Effector memory CD4-positive, alpha-beta T cell (primary cell): ENCODE measurements at regions not wholly inside any gene's neighbourhood (a gene's known extent, or its start where the extent isn't known, plus 50 kb on each side); places are given as distances from the start of the nearest gene placed in this dataset.
A peak's percentile ranks its signal among the peaks of the same experiment; 100 is the strongest.

ENCODE experiments used
- DNase-seq, 3 donors: peaks; one replicate each; pipeline ENCODE4 v3.0.0-alpha.2; 2020
- H3K27ac ChIP-seq: 2 replicates; pipeline ENCODE4 v1.7.0; 2013; ENCODE audit warnings: mild to moderate bottlenecking, low read length, moderate library complexity; ENCODE audit not compliant: insufficient read depth, poor library complexity, severe bottlenecking
- H3K27me3 ChIP-seq: replicated peaks from 2 replicates; pipeline ENCODE4 v1.7.0; 2013; ENCODE audit warnings: mild to moderate bottlenecking, low read length; ENCODE audit not compliant: insufficient read depth, control insufficient read depth, poor library complexity, severe bottlenecking
- H3K36me3 ChIP-seq: 2 replicates; pipeline ENCODE4 v1.7.0; 2013; ENCODE audit warnings: mild to moderate bottlenecking, low read length, moderate library complexity; ENCODE audit not compliant: control insufficient read depth, insufficient read depth
- H3K4me1 ChIP-seq: 2 replicates; pipeline ENCODE4 v1.7.0; 2013; ENCODE audit warnings: low read length, mild to moderate bottlenecking; ENCODE audit not compliant: control insufficient read depth, insufficient read depth, poor library complexity, severe bottlenecking
- H3K4me3 ChIP-seq: 2 replicates; pipeline ENCODE4 v1.7.0; 2013; ENCODE audit warnings: low read length, low read depth, mild to moderate bottlenecking; ENCODE audit not compliant: insufficient read depth, poor library complexity, severe bottlenecking
- H3K9me3 ChIP-seq: 2 replicates; pipeline ENCODE4 v1.7.0; 2013; ENCODE audit warnings: mild to moderate bottlenecking, low read length, moderate library complexity; ENCODE audit not compliant: control insufficient read depth

GRCh38 chr10:78974617-78975317 lies 94.0 kb upstream of the ZMIZ1 start:
- peaks cover 17% of the 10 kb centered on the region for H3K4me1 ChIP-seq
- H3K4me3 ChIP-seq: peak overlapping the region; percentile 70
- no peaks in the 10 kb centered on the region for H3K27me3 ChIP-seq
- peak; percentile 19 to 56 (median 37) for DNase-seq
- H3K9me3 ChIP-seq: no peaks in the 10 kb centered on the region
- no peaks in the 10 kb centered on the region for H3K36me3 ChIP-seq
- H3K27ac ChIP-seq: no peak overlapping the region

GRCh38 chr10:78975926-78976325 lies 92.8 kb upstream of the ZMIZ1 start:
- Histone ChIP-seq H3K4me3 (no peak overlapping the region), H3K4me1 (peaks cover 17% of the 10 kb centered on the region), H3K9me3 (no peaks in the 10 kb centered on the region), H3K36me3 (no peaks in the 10 kb centered on the region), H3K27me3 (no peaks in the 10 kb centered on the region), H3K27ac (no peak overlapping the region)
- no peak for DNase-seq

- H3K27me3 ChIP-seq: no peaks in the 10 kb centered on the region
- no peaks in the 10 kb centered on the region for H3K9me3 ChIP-seq
- no peaks in the 10 kb centered on the region for H3K36me3 ChIP-seq
- H3K4me1 ChIP-seq: peaks cover 20% of the 10 kb centered on the region
- no peak overlapping the region for H3K27ac ChIP-seq
- no peak overlapping the region for H3K4me3 ChIP-seq
- no peak for DNase-seq
Measured at GRCh38 chr10:78976825-78977755, 91.7 kb upstream of the ZMIZ1 start.

- Histone ChIP-seq H3K4me3 (no peak overlapping the region), H3K27ac (no peak overlapping the region), H3K9me3 (no peaks in the 10 kb centered on the region), H3K27me3 (no peaks in the 10 kb centered on the region), H3K4me1 (peaks cover 4% of the 10 kb centered on the region), H3K36me3 (no peaks in the 10 kb centered on the region)
- DNase-seq: no peak
Measured at GRCh38 chr10:78979938-78980337, 88.8 kb upstream of the ZMIZ1 start.

GRCh38 chr10:78980354-78980753 lies 88.4 kb upstream of the ZMIZ1 start:
- Histone ChIP-seq H3K36me3 (no peaks in the 10 kb centered on the region), H3K27ac (no peak overlapping the region), H3K4me1 (peaks cover 4% of the 10 kb centered on the region), H3K4me3 (no peak overlapping the region), H3K27me3 (no peaks in the 10 kb centered on the region), H3K9me3 (no peaks in the 10 kb centered on the region)
- DNase-seq: no peak

GRCh38 chr10:78980815-78981214 lies 88.0 kb upstream of the ZMIZ1 start:
- Histone ChIP-seq H3K4me1 (peaks cover 4% of the 10 kb centered on the region), H3K4me3 (no peak overlapping the region), H3K27ac (no peak overlapping the region), H3K27me3 (no peaks in the 10 kb centered on the region), H3K9me3 (no peaks in the 10 kb centered on the region), H3K36me3 (no peaks in the 10 kb centered on the region)
- DNase-seq: no peak

- H3K9me3 ChIP-seq: no peaks in the 10 kb centered on the region
- no peaks in the 10 kb centered on the region for H3K36me3 ChIP-seq
- DNase-seq: no peak
- no peaks in the 10 kb centered on the region for H3K27me3 ChIP-seq
- peaks cover 4% of the 10 kb centered on the region for H3K4me1 ChIP-seq
- no peak overlapping the region for H3K27ac ChIP-seq
- no peak overlapping the region for H3K4me3 ChIP-seq
Measured at GRCh38 chr10:78981257-78981969, 87.4 kb upstream of the ZMIZ1 start.

- H3K4me3 ChIP-seq: no peak overlapping the region
- DNase-seq: no peak
- H3K27ac ChIP-seq: no peak overlapping the region
- H3K4me1 ChIP-seq: peaks cover 4% of the 10 kb centered on the region
- no peaks in the 10 kb centered on the region for H3K9me3 ChIP-seq
- H3K27me3 ChIP-seq: no peaks in the 10 kb centered on the region
- no peaks in the 10 kb centered on the region for H3K36me3 ChIP-seq
Measured at GRCh38 chr10:78981970-78982281, 86.8 kb upstream of the ZMIZ1 start.

GRCh38 chr10:78982726-78983125 lies 86.0 kb upstream of the ZMIZ1 start:
- H3K9me3 ChIP-seq: no peaks in the 10 kb centered on the region

GRCh38 chr10:78983608-78984007 lies 85.2 kb upstream of the ZMIZ1 start:
- no peak overlapping the region for H3K27ac ChIP-seq
- no peaks in the 10 kb centered on the region for H3K27me3 ChIP-seq
- DNase-seq: no peak

More at GRCh38 chr10:78982726-78983125, 86.0 kb upstream of the ZMIZ1 start:
- no peak overlapping the region for H3K4me3 ChIP-seq
- peaks cover 4% of the 10 kb centered on the region for H3K4me1 ChIP-seq
- no peaks in the 10 kb centered on the region for H3K27me3 ChIP-seq
- no peaks in the 10 kb centered on the region for H3K36me3 ChIP-seq
- no peak for DNase-seq
- H3K27ac ChIP-seq: no peak overlapping the region

More at GRCh38 chr10:78983608-78984007, 85.2 kb upstream of the ZMIZ1 start:
- no peaks in the 10 kb centered on the region for H3K9me3 ChIP-seq
- H3K4me1 ChIP-seq: peaks cover 4% of the 10 kb centered on the region
- no peak overlapping the region for H3K4me3 ChIP-seq
- no peaks in the 10 kb centered on the region for H3K36me3 ChIP-seq
